NCI-H146 (cell line): ENCODE measurements at regions not wholly inside any gene's neighbourhood (a gene's known extent, or its start where the extent isn't known, plus 50 kb on each side); places are given as distances from the start of the nearest gene placed in this dataset.
"Not testable (repeated sequence)": the region's sequence is repeated elsewhere in the genome, so short reads cannot be mapped to it uniquely, and the experiment has no call there.

Source experiments
- DNase-seq: peaks from one replicate; lab custom pipeline; 2025; lab: John Stamatoyannopoulos, UW

DNA sequence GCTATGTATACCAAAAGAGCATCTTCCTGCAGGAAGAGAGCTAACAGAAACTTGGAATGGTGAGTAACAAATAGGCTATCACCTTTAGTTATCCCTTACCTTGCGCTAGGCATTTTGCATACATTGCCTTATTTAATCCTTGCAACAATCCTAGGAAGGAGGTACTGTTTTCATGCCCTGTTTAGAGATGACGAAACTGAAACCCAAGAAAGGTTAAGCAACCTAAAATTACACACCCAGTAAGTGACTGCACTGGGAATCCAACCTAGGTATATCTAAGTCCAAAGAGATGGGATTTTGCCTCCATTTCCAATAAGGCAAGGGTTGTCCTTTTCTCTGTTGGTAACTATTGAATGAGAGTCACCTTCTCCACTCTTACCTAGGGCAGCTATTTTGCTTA is 144.5 kb downstream of the TM2D1 start:
- DNase-seq = no peak

DNA sequence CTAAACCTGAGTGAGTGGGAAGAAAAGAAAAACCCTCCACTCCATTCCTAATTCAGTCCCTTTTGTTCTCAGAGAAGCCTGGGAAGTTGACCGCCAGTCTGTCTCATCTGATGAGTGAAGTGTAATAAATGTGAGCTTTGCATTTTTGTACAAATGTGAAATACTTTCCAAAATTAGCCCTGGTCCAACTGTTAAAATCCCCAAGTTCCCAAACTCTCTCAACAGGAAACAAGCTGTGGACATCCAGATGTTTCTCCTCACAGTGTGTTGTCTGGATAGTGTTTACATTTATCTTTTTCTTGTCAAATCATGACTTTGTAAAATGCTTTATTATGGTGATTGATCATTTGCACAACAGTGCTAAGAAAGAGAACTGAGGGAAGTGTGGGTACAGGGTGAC is 145.1 kb downstream of the TM2D1 start:
- DNase-seq = no peak

DNA sequence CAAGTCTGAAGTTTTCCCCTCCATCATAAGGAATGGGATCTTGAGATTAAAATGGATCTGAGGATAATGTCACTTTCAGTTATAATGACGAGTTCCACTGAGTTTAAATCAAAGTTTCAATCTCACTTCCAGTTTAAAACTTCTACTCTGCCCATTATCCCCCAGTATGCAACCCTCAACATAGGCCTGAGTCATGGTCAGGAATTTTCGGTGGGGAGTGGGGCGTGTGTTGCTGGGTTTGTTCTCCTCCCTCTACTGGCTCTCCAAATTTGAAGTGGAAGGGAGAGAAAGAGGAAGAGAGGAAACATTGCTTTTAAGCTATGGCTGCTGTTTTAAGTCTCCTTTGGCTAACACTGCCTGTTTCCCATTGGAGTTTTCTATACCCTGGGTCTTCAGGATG is 152.9 kb downstream of the TM2D1 start:
- no peak for DNase-seq

DNA sequence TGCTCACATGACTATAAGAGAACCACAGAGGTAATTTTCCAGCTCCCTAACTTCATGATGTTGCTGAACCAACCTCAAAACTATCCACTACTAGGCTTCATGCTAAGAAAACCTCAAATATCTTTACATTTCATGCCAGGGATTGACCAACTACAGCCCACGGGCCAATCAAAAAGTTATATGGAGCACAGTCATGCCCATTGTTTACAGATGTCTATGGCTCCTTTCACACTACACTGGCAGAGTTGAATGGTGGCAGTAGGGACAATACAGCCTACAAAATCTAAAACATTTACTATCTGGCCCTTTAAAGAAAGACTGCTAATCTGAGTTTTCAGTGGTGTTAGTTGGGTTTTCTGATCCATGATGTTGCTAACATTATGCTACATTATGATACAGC is 154.8 kb downstream of the TM2D1 start:
- DNase-seq = no peak

DNA sequence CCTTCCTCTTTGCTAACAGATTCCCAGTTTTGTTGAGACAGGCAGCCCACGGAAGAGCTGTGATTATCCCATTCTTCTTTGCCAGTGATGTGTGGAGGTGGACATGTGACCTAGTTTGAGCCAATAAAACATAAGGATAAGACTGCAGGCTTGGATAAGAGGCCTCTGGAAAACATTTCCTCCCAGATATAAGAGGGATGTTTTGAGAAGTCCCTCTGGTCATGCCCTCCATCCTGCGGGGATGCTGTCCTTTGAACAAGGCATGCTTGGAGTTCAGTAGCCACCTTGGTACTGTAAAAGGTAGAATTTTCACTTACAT is 155.7 kb downstream of the TM2D1 start:
- no peak for DNase-seq

DNA sequence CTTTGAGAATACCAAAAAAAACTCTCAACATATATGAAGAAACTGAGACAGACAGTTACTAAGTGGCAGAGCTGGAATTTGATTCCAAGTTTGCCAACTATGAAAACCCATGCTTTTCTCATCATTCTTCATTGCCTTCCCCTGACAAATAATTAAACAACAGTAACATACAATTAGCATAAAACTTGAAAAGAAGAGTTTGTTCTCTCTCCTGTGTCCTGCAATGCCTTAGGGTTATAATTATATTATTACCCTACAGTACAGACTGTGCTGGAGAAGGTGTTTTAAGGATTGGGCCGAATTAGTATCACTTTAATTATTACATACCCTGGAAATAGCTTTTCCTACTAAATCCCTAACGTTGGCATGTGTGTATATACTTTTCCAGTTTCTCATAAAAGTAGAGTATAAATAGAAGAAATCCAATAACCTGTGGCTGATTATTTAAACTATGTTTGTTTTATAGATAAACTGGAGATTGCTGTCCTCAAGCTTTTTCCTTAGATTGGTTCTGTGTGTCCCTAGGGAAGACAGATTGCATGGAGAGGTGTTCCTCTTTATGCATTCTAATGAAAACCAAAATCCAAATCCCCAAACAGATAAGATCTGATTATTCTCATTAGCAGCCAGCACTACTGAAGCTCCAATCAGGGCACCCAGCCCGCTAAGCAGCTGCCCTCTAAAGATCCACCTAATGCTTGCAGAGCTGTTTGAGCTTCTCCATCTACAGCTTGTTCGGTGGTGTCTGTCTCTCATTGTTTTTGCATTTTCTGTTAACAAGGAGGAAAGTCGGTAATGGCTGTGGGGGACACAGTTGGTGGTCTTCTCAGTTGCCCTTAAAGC is 156.3 kb downstream of the TM2D1 start:
- no peak for DNase-seq

DNA sequence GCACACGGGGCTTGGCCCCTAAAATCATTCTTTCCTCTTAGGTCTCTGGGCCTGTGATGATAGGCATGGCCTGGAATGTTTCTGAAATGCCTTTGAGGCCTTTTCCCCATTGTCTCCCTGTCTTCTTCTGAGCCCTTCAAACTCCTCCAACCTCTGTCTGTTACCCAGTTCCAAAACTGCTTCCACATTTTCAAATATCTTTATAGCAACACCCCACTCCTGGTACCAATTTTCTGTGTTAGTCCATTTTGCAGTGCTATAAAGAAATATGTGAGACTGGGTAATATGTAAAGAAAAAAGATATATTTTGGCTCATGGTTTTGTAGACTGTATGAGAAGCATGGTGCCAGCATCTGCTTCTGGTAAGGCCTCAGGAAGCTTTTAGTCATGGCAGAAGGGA is 158.8 kb downstream of the TM2D1 start:
- DNase-seq = no peak

DNA sequence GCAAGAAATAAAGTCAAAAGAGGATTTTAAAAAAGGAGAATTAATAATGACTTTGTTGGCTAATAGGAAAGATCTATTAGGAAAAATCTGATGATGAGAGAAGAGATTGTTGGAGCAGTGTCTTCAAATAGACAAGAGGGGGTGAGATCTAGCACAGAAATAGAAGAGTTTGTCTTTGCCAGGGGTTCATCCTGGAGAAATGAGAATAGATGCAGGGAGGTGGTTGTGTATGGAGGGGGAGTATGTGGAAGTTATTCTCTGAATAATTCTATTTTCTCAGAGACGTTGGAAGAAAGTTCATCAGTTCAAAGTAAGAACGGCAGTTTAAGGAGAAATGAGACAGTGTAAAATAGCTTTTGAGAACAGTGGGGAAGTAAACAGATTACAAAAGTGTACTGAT is 161.3 kb downstream of the TM2D1 start:
- DNase-seq = no peak

DNA sequence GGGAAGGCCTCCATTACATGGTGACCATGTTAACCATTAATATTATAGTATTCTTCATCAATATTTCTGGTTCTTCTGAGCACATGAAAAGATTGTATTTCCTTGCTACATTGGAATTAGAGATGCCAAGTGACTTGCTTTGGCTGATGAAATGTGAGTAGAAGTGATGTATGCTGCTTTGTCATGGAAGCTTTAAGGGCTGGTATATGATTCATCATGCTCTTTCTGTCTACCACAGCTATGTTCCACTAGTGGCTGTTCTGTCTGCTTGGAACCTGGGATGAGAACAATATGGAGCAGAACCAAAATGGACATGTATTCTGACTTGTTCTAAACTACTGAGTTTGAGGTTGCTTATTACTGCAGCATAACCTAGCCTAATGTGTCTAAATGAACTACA is 163.3 kb downstream of the TM2D1 start:
- DNase-seq = no peak

DNA sequence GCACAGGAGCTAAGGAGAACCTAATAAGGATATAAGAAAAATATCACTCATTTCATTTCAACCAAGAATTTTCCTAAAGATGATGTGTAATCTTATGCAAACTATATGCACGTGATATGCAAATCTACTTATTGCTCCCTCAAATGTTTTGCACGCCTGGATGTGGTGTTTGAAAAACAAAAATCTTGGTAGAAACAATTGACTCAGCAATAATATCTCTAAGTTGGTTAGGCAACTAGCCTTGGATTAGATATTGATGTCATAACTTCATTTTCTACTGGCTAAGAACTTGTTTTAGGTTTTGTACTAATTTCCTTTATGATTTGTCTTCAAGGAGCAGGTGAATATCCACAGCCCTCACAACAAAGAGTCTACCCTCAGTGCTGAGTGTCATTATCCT is 164.6 kb downstream of the TM2D1 start:
- no peak for DNase-seq

DNA sequence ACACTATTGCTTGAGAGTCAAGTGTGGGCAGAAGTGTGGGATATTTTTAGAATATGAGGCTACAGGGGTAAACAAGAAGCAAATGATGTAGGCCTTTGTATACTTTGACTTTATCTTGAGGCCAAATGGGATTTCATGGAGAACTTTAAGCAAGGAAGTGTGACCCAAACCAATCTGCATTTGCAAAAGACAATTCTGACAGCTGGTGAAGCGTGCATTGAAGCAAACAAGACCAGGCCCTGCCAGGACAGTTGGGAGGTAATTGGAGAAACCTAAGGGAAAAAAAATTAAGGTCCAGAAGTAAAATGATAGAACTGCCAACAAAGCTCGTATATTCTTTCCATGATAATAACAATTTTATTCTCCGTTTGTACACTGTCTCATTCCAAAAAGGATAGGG is 168.3 kb downstream of the TM2D1 start:
- no peak for DNase-seq

DNA sequence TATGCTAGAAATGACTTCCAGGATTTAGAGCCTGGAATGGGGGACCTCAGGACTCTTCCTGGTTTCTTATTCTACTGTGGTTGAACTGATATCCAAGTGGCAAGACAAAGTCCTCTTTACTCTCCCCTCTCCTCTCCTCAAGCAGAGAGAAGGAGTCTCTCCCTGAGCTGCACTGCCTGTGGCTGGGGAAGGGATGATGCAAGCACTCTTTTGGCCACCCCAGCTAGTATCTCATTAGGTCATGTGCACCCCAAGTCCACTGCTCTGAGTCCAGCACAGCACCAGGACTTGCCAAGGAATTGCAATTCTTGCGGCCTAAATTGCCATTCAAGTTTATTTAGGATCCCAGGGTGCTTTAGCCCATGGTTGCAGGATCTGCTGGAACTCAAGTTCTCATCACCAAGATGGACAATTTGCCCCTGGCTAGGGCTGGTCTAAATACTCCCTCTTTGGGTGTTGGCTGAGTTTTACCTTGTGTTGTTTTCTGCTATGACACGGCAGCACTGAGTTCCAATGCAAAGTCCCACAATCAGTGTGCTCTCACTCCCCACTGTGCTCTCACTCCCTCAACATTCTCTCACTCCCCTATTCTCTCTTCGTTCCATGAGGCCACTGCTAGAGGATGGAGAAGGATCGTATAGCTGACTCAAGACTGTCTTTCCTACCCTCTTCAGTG is 172.2 kb downstream of the TM2D1 start:
- DNase-seq = no peak

DNA sequence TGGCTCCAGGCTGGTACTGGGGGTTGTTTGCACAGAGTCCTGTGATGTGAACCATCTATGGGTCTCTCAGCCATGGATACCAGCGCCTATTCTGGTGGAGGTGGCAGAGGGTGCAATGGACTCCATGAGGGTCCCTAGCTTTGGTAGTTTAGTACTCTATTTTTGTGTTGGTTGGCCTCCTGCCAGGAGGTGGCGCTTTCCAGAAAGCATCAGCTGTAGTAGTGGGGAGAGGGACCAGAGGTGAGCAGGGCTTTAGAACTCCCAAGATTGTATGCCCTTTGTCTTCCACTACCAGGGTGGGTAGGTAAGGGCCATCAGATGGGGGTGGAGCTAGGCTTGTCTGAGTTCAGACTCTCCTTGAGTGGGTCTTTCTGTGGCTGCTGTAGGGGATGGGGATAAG is 177.6 kb downstream of the TM2D1 start:
- not testable (repeated sequence) for DNase-seq

DNA sequence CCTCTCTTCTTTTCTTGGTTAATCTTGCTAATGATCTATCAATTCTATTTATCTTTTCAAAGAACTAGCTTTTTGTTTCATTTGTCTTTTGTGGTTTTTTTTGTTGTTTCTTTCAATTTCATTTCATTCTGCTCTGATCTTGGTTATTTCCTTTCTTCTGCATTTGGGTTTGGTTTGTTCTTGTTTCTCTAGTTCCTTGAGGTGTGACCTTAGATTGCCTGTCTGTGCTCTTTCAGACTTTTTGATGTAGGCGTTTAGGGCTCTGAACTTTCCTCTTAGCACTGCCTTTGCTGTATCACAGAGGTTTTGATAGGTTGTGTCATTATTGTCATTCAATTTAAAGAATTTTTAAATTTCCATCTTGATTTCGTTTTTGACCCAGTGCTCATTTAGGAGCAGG is 180.1 kb downstream of the TM2D1 start:
- DNase-seq = not testable (repeated sequence)

DNA sequence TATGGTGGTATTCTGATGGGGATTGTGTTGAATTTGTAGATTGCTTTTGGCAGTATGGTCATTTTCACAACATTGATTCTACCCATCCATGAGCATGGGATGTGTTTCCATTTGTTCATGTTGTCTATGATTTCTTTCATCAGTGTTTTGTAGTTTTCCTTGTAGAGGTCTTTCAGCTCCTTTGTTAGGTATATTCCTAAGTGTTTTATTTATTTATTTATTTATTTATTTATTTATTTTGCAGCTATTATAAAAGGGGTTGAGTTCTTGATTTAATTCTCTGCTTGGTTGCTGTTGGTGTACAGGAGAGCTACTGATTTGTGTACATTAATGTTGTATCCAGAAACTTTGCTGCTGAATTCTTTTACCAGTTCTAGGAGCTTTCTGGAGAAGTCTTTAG is 181.4 kb downstream of the TM2D1 start:
- DNase-seq = not testable (repeated sequence)

DNA sequence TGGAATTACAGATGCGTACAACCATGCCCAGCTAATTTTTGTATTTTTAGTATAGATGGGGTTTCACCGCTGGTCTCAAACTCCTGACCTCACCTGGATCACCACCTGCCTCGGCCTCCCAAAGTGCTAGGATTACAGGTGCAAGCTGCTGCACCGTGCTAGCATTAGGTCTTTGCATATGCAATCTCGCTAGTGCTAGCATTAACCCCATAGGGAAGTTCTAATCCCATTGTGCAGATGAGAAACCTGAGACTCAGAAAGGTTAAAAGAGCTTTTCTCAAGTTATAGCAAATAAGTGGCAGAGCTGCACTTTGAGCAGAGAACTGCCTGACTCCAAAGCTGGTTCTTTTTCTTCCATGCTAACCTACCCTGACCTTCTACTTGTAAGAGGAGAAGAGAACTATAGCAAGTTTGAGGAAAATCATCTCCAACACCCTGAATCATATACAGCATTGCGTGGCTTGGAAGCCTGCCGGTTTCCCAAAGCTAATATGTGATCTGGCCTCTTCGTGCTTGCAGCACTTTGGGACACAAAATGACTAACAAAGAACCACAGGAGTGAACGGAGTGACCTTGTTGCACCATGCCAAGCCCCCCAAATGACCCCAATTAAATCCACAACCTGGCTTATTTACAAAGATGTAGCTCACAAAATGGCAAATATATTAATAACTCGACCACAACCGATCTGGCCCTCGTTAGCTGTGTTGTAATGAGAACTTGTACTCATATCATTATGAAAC is 185.1 kb downstream of the TM2D1 start:
- DNase-seq = no peak

DNA sequence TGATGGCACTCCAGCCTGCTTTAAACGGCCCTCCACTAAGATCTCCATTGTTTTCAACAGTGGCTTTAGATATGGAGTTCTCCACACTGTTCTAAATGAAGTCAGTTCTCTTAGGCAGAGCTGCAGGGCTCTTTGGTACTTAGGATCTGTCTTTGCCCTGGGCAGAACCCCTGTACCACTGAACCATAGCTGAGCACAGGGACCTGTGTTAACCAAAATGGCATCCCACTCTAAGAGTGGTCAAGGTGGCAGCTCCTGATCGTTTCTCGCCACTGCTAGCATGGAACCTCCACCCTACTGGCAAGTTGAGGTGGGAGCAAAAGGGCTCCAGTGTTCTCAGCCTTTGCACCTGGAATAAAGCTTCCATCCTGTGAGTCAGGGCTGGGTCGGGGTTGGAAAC is 186.7 kb downstream of the TM2D1 start:
- DNase-seq = no peak

DNA sequence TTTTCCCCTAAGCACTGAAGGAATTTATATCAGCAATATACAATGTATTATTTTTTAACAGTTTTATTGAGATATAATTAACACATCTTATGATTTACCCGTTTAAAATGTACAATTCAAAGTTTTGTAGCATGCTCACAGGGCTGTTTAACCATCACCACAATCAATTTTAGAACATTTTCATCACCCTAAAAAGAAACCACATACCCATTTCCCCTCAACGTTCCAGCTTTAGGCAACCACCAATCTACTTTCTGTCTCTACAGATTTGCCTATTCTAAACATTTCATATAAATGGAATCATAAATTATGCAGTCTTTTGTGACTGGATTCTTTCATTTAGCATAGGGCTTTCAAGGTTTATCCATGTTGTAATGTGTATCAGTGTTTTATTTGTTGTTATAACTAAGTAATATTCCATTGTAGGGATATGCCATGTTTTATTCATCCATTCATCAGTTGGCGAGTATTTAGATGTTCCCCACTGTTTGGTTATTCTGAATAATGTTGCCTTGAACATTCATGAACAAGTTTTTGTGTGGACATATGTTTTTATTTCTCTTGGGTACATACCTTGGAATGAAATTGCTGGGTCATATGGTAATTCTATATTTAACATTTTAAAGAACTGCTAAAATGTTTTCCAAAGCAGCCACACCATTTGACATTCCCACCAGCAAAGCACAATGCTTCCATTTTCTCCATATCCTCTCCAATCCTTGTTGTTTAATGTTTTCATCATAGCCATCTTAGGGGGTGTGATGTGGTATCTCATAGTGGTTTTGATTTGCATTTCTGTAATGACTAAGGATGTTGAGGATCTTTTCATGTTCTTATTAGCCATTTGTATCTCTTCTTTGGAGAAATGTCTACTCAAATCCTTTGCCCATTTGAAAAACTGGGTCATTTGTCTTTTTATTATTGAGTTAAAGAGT is 188.5 kb downstream of the TM2D1 start:
- DNase-seq = no peak

DNA sequence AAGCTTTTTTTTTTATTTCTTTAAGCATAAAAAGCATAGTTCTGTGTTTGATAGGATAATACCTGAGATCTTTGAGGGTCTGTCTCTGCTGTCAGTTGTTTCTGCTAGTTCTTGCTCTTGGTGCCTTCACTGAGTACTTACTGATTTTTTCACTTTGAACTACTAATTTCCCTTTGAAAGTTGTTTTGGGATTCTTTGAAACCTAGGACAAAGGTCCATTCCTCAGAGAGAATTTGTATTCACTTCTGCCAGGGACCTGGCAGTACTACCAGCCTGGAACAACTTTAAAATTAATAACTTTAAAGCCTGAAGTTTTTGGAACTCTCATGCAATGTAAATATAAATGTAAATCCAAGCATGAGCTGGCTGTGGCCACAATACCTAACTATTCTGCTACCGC is 190.1 kb downstream of the TM2D1 start:
- DNase-seq = no peak

DNA sequence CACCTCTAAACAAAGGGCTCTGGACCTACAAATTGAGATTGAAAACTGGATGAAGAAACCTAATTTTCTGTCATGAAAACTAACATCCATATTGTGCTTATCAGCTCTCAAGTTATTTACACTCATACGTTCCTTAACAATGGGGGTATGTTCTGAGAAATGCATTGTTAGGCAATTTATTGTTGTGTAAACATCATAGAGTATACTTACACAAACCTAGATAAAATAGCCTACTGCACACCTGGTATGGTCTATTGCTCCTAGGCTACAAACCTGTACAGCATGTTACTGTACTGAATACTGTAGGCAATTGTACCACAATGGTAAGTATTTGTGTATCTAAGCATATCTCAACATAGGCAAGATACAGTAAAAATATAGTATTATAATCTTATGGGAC is 191.4 kb downstream of the TM2D1 start:
- DNase-seq = no peak

DNA sequence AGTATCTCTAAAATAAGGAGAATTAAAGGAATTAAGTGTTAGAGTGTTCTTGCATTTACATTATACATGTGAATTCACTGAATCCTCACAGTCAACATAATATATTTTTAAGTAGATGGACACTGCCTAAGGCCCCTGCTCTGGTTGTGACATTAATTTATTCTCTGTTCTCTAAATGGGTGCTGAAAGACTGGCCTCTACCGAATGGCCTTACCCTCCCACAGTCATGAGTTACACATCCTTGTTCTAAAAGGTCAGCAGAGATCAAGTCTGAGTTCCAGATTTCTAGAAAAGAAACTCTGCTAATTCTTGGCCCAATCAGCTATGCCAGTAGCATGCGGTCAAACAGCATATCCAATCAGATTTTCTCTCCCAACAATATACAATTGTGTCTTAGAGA is 193.2 kb downstream of the TM2D1 start:
- DNase-seq = no peak
